OCI-LY7 (cell line): ENCODE measurements at regions not wholly inside any gene's neighbourhood (a gene's known extent, or its start where the extent isn't known, plus 50 kb on each side); places are given as distances from the start of the nearest gene placed in this dataset.

Experiments
- BruUV-seq: library from RNA; stranded (reverse); fragments of 400-500 nt; replicated peaks from 2 replicates; lab custom pipeline; 2021; lab: Mats Ljungman, UMichigan
- CTCF ChIA-PET: fragments of 300-600 bp; sonication (Branson Sonifier 250); formaldehyde crosslinking; loops from one replicate; lab custom pipeline; 2022; ENCODE audit warnings: antibody characterized with exemption; ENCODE audit not compliant: unreplicated experiment; lab: Charles Lee
- POLR2A ChIA-PET: fragments of 300-600 bp; sonication (Branson Sonifier 250); formaldehyde crosslinking; loops from one replicate; lab custom pipeline; 2022; ENCODE audit warnings: antibody characterized with exemption; lab: Charles Lee
- DNase-seq: peaks from one replicate; pipeline ENCODE4 v3.0.0-alpha.2; 2015; ENCODE audit warnings: low spot score
- H2AFZ ChIP-seq: fragments of 200-600 bp; sonication (generic), shearing (Covaris generic); 2 replicates; pipeline ENCODE4 v1.6.1; 2014; ENCODE audit warnings: mild to moderate bottlenecking, antibody characterized with exemption, low read length, moderate library complexity
- H3K27ac ChIP-seq: fragments of 200-600 bp; sonication (generic); 2 replicates; pipeline ENCODE4 v1.5.1; 2014; ENCODE audit warnings: mixed run types, low read depth, mild to moderate bottlenecking, moderate library complexity, low read length, inconsistent platforms; ENCODE audit not compliant: poor library complexity, severe bottlenecking
- H3K36me3 ChIP-seq: fragments of 200-600 bp; sonication (generic); 2 replicates; pipeline ENCODE4 v1.6.1; 2014; ENCODE audit warnings: mild to moderate bottlenecking, antibody characterized with exemption, low read length, moderate library complexity, mixed read lengths; ENCODE audit not compliant: insufficient read depth
- H3K4me1 ChIP-seq: fragments of 200-600 bp; sonication (generic); 2 replicates; pipeline ENCODE4 v1.5.1; 2014; ENCODE audit warnings: mild to moderate bottlenecking, low read length; ENCODE audit not compliant: insufficient read depth, poor library complexity, severe bottlenecking
- H3K4me2 ChIP-seq: fragments of 200-600 bp; sonication (generic); 2 replicates; pipeline ENCODE4 v1.6.1; 2014; ENCODE audit warnings: mild to moderate bottlenecking, low read length
- H3K4me3 ChIP-seq: fragments of 200-600 bp; sonication (generic); 2 replicates; pipeline ENCODE4 v1.5.1; 2014; ENCODE audit warnings: mild to moderate bottlenecking, low read depth, low read length; ENCODE audit not compliant: poor library complexity, severe bottlenecking
- H3K79me2 ChIP-seq: fragments of 200-600 bp; sonication (generic); 2 replicates; pipeline ENCODE4 v1.6.1; 2016; ENCODE audit warnings: low read depth, mild to moderate bottlenecking, low read length, moderate library complexity, mixed read lengths; ENCODE audit not compliant: insufficient read depth
- H3K9me2 ChIP-seq: fragments of 200-600 bp; sonication (generic); 2 replicates; pipeline ENCODE4 v1.6.1; 2016; ENCODE audit warnings: mild to moderate bottlenecking, low read length, mixed read lengths; ENCODE audit not compliant: insufficient read depth
- H3K9me3 ChIP-seq: fragments of 200-600 bp; sonication (generic); 2 replicates; pipeline ENCODE4 v1.6.1; 2014; ENCODE audit warnings: mild to moderate bottlenecking, mixed run types, low read length, mixed read lengths
- H4K20me1 ChIP-seq: fragments of 200-600 bp; sonication (generic); 2 replicates; pipeline ENCODE4 v1.6.1; 2014; ENCODE audit warnings: mild to moderate bottlenecking, antibody characterized with exemption, low read length, moderate library complexity, mixed read lengths; ENCODE audit not compliant: insufficient read depth
- EZH2phosphoT487 ChIP-seq: fragments of 200-600 bp; sonication (generic); IDR thresholded peaks from 2 replicates; pipeline ENCODE4 v1.6.1; 2018; ENCODE audit warnings: low read depth, borderline replicate concordance, mild to moderate bottlenecking, mixed run types, antibody characterized with exemption, low read length, moderate library complexity, mixed read lengths
- intact Hi-C: fragments of 100-400 bp; cut with micrococcal nuclease; formaldehyde crosslinking; loops from one replicate; pipeline ENCODE4 v1.10.0; 2022; ENCODE audit not compliant: unreplicated experiment
- TF ChIP-seq, protein P1 (sequence below): fragments of 200-600 bp; sonication (generic); conservative IDR thresholded peaks from 2 replicates; pipeline ENCODE4 v1.5.1; 2014; ENCODE audit warnings: mild to moderate bottlenecking, antibody characterized with exemption, low read length, moderate library complexity, mixed read lengths

DNA sequence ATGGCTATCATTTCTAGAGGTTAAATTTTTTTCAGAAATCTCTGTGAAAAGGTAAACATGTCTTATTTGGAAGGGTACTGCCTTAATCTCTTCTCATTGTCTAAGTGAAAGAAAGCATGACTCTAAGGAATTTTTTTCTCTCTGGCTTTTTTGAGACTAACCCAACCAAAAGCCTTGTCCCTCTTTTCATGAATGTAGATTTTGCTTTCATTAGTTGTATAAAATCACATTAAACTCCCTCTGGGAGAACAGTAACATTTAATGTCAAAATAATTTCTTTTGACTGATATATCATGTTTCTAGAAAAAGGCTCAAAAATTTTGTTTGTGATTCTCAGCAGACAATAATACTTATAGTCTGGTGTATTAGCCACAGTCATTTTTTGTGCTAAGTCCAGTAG is 168.4 kb upstream of the SPOPL start:
- H3K9me2 ChIP-seq = no peaks in the 10 kb centered on the region
- no peak for DNase-seq
- no peaks in the 10 kb centered on the region for H3K36me3 ChIP-seq
- H3K79me2 ChIP-seq = no peaks in the 10 kb centered on the region
- intact Hi-C loops = no loop called here
- ChIA-PET CTCF (no interaction called here), POLR2A (no interaction called here)
- H3K4me1 ChIP-seq = no peaks in the 10 kb centered on the region
- H3K9me3 ChIP-seq = no peaks in the 10 kb centered on the region
- H3K4me2 ChIP-seq = no peak overlapping the region
- no peak overlapping the region for H3K27ac ChIP-seq
- H4K20me1 ChIP-seq = no peaks in the 10 kb centered on the region
- H2AFZ ChIP-seq = no peak overlapping the region
- TF ChIP-seq EZH2phosphoT487 = no peak
- TF ChIP-seq, protein P1, sequence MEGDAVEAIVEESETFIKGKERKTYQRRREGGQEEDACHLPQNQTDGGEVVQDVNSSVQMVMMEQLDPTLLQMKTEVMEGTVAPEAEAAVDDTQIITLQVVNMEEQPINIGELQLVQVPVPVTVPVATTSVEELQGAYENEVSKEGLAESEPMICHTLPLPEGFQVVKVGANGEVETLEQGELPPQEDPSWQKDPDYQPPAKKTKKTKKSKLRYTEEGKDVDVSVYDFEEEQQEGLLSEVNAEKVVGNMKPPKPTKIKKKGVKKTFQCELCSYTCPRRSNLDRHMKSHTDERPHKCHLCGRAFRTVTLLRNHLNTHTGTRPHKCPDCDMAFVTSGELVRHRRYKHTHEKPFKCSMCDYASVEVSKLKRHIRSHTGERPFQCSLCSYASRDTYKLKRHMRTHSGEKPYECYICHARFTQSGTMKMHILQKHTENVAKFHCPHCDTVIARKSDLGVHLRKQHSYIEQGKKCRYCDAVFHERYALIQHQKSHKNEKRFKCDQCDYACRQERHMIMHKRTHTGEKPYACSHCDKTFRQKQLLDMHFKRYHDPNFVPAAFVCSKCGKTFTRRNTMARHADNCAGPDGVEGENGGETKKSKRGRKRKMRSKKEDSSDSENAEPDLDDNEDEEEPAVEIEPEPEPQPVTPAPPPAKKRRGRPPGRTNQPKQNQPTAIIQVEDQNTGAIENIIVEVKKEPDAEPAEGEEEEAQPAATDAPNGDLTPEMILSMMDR = no peak
- no TSS peak for BruUV-seq
- no peak overlapping the region for H3K4me3 ChIP-seq

DNA sequence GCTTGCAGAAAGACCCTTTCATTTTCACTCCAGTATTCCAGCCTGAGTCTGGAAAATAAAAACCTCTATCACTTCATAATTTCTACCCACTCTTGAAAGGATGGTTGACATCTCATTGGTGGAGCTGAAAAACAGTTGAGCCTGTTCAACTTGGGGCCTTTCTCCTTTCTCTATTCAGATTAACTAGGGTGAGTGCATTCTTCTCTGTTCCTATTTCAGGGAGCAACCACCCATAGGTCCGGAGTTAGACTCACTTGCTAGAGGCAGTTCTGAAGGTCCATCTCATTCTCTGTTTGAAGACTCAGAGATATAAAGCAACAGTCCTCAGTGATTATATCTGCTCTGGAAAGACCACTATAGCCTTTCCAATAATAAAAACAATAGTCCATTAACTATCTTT is 167.9 kb upstream of the SPOPL start:
- no peak overlapping the region for H2AFZ ChIP-seq
- no peaks in the 10 kb centered on the region for H3K4me1 ChIP-seq
- H3K9me3 ChIP-seq = no peaks in the 10 kb centered on the region
- no peak overlapping the region for H3K4me3 ChIP-seq
- TF ChIP-seq, protein P1 = no peak
- TF ChIP-seq EZH2phosphoT487 = no peak
- H4K20me1 ChIP-seq = no peaks in the 10 kb centered on the region
- H3K79me2 ChIP-seq = no peaks in the 10 kb centered on the region
- no peaks in the 10 kb centered on the region for H3K36me3 ChIP-seq
- BruUV-seq = no TSS peak
- no peak for DNase-seq
- POLR2A ChIA-PET = no interaction called here
- no peak overlapping the region for H3K4me2 ChIP-seq
- CTCF ChIA-PET = no interaction called here
- H3K27ac ChIP-seq = no peak overlapping the region
- intact Hi-C loops = no loop called here
- no peaks in the 10 kb centered on the region for H3K9me2 ChIP-seq

GRCh38 chr2:138334323-138334722 is 167.2 kb upstream of the SPOPL start:
- H3K4me1 ChIP-seq = no peaks in the 10 kb centered on the region
- H4K20me1 ChIP-seq = no peaks in the 10 kb centered on the region
- no peaks in the 10 kb centered on the region for H3K9me2 ChIP-seq
- DNase-seq = no peak
- no peak overlapping the region for H3K4me2 ChIP-seq
- POLR2A ChIA-PET = no interaction called here
- no peaks in the 10 kb centered on the region for H3K36me3 ChIP-seq
- TF ChIP-seq, protein P1 = no peak
- TF ChIP-seq EZH2phosphoT487 = no peak
- BruUV-seq = no TSS peak
- intact Hi-C loops = no loop called here
- H3K9me3 ChIP-seq = no peaks in the 10 kb centered on the region
- no peak overlapping the region for H3K27ac ChIP-seq
- H3K79me2 ChIP-seq = no peaks in the 10 kb centered on the region
- CTCF ChIA-PET = no interaction called here
- no peak overlapping the region for H2AFZ ChIP-seq
- H3K4me3 ChIP-seq = no peak overlapping the region
